ENCODE measurements at regions not wholly inside any gene's neighbourhood (a gene's known extent, or its start where the extent isn't known, plus 50 kb on each side); places are given as distances from the start of the nearest gene placed in this dataset.
A peak's percentile ranks its signal among the peaks of the same experiment; 100 is the strongest.
"Not testable (repeated sequence)": the region's sequence is repeated elsewhere in the genome, so short reads cannot be mapped to it uniquely, and the experiment has no call there.

DNA sequence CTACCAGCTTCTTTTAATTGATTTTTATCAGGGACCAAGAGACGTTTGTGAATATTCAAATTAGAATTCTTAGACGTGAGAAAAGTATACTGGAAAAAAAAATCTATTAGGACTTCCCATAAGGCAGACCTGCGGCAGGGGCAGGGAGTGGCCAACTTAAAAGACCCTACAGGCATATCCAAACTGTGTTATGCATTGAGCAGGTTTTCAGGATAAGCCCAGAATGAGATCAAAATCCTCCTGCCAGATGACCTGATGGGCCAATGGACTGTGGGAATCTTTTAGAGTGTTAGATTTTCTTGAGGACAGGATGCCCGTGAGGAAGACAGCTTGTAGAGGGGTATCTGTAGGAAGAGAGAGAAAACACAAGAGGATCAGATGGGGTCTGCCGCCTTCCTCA, 391.5 kb downstream of the CD83 start:
- no peak for DNase-seq

GRCh38 chr6:14510038-14510437, 392.5 kb downstream of the CD83 start:
- no peak for DNase-seq

- no peak for DNase-seq
Observed at GRCh38 chr6:14511061-14511586, 393.6 kb downstream of the CD83 start.

GRCh38 chr6:14512246-14512645, 394.7 kb downstream of the CD83 start:
- no peak for DNase-seq

DNA sequence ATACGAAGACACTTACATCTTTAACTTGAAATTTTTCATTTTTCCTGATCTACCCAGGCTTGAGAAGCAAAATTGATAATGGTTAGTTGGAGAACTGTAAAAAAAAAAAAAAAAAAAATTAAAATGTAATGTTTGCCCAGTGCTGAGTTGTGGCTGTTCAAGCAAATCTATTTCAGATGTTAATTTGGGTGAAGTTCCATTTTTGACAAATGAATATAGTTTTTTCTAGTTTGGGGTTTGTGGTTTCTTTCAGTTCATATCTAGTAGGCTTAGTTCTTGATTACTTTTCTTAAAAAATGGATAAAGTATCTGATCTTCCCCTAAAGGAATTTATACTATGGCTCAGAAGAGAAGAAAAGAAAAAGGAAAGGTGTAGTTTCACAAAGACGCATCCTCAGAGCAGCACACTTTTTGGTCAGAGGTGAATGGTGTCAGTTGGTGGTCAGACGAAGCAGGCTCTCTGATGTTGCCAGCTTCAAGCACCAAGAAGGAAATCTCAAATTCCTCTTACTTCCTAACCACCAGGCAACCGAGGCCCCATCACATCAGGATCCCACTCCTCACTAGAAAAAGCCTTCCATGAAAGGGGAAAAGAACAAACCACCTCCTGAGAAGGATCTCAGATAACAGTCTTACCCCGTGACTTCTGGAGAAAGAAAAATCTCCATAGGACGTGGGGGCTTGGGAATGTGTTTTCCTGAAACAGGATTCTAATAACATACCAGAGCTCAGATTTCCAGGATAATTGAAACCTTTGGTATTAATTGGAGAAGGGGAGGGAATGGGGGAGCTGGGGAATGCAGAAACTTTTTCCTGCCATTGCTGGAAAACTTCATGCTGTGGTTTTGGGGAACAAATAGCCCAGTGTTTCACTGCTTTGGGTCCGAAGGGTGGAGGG, 396.2 kb downstream of the CD83 start:
- DNase-seq: no peak

DNA sequence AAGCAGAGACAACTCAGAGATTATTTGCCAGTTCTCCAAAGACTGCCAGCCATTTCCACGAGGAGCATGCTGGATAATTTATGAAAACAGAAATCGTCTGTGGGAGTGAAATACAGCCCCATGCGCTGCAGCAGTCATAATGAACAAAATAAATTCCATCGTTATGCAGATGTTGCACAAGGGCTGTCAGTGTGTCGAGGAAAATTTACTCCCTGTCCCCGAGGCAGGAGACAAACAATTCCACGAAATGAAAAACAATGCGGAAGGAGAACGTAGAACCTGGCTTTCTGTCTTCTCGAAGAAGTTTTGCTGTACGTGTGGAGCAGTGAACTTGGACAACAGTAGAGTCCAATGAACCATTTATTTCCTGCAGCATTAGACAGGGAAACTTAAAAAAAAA, 399.4 kb downstream of the CD83 start:
- DNase-seq: no peak

DNA sequence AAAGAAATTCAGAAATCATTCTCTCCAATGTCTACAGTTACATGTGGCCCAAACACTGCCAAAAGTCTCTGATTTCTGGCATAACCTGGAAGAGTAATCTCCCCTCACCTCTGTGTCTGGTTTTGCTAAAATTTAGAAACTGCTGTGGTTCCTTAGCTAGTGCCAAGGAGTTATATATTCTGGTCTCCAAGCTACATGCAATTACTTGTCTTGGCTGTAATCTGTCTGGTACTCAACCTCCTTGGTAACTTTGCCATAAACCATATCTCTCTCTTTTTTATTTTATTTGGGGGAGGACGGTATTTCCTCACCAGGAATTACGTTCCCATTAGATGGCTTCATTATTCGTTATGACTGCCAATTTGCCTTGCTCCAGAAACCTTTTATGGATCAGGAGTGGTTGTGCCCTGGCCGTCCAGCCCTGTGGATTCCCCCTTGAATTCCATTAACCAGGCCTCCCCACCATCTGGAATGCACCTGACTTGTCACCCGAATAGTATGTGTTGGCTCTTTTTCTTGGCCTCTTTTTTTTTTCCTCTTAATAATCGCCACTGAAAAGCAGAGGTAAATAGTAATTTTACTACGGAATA, 400.0 kb downstream of the CD83 start:
- DNase-seq: no peak

GRCh38 chr6:14518515-14519217, 401.1 kb downstream of the CD83 start:
- DNase-seq: no peak

- DNase-seq: no peak
Observed at GRCh38 chr6:14520029-14520428, 402.5 kb downstream of the CD83 start.

DNA sequence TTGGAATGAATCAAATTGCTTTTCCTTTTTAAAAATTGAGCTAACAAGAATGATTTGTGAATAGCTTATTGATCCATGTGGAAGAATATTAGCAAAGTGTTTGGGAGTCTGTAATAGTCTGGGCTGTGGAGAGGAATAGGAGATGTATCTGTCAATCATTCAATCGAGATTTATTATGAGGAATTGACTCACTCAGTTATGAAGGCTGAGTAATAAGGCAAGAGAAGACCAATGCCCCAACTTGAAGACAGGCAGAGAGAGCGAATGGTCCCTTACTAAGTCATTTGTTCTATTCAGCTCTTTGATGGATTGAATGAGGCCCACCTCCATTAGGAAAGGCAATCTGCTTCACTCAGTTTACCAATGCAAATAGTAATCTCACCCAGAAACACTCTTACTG, 403.0 kb downstream of the CD83 start:
- DNase-seq: no peak

DNA sequence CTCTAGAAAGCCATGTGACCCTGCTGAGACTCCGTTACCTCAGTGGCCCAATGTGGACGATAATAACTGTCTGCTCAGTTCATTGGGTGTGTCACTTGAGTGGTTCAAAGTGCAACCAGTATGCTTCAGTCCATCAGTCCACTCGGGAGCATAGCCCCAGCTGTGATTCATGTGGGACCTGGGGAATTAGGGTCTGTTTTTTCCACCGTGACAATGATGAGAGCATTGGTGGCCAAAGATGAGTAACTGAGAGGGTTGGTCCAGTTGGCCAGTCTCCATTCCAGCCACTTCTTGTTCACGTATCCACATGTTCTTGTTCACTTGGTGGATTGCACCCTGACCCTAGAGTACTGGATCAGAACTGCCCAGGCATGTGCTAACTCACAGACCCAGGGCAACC, 403.6 kb downstream of the CD83 start:
- no peak for DNase-seq

- not testable (repeated sequence) for DNase-seq
Observed at GRCh38 chr6:14521861-14522260, 404.3 kb downstream of the CD83 start.

- no peak for DNase-seq
Observed at GRCh38 chr6:14524319-14524718, 406.7 kb downstream of the CD83 start.

- no peak for DNase-seq
Observed at GRCh38 chr6:14530385-14530784, 412.8 kb downstream of the CD83 start.

DNA sequence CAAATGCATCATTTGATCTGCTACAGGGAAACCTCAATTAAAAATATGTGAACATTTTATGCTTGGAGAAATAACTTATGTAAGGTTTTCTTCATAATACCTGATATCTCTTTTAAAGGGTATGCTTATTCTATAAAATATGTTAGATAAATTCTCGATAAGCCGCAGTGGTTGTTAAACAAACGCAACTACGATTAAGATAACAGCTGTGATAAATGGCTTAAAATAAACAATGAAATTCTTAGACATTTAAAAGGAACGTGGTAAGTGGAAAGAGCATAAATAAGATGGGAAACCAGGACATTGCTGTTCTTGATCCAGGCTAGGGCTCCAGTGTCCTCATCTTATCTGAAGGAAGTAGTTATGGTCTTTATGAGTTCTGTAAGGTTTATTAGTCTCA, 415.9 kb downstream of the CD83 start:
- no peak for DNase-seq

DNA sequence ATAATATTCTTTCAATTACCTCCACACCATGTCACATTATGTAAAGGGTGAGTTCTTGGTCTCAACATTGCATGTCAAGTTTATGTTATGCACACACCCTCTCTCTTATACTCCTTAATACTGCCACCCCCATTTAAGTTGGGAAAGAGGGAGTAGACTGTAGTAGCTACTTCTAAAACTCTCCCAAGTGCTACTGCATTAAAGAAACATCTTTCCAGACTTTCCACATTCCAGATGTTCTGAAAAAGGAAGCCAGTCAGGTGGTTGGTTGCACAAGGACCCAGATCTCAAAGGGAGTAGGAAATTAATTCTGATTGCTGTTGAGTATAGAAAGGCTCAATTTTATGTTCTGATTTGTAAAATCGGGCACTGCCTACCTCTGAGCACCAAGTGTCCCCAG, 419.5 kb downstream of the CD83 start:
- DNase-seq: no peak

DNA sequence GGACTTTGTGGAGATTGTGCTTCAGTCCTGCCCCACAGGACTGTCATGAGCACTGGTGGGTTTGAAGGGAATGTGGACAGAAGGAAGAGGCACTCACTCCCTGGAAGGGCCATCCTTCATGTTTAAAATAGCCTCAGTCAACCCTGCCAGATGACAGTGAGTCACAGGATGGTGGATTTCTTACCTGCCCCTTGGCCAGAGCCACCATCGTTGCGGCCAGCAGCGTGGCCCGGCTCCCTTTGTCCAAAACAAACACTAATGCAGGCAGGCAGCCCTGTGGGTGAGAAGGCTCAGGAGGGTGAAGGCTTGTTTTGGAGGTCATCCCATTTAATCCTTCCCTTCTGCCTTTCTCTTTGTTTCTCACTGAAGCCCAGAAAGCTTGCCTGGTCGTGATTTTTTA, 422.7 kb downstream of the CD83 start:
- DNase-seq: no peak

- no peak for DNase-seq
Observed at GRCh38 chr6:14540810-14541540, 423.4 kb downstream of the CD83 start.

- DNase-seq: no peak
Observed at GRCh38 chr6:14542670-14543366, 425.2 kb downstream of the CD83 start.

- DNase-seq: no peak
Observed at GRCh38 chr6:14543971-14544585, 426.5 kb downstream of the CD83 start.

DNA sequence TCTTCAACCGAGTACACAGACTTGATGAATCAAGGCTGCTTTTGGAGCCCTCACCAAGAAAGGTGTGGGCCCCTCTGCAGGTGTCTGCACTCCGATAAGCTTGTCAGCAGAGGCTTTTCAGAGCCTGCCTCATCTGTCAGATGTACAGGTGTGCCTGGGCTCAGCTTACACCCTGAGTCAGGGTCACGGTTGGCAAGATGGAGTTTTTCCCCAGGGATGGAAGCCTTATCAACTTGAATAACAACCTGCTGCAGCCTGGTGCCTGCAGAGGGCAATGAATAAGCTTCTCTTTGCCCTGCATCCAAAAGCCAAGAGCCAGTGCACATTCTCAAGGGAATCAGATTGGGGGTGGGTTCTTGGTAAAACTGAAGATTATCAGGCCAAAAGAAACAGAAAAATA, 427.1 kb downstream of the CD83 start:
- peak; percentile 46 for DNase-seq

- no peak for DNase-seq
Observed at GRCh38 chr6:14545496-14545895, 427.9 kb downstream of the CD83 start.

Data from NCI-H2107 (cell line).